DND-41 (cell line): ENCODE measurements at regions not wholly inside any gene's neighbourhood (a gene's known extent, or its start where the extent isn't known, plus 50 kb on each side); places are given as distances from the start of the nearest gene placed in this dataset.

ENCODE experiments used
- ATAC-seq: fragments of 200-7000 bp; cut with Tn5 transposase; 3 replicates; pipeline ENCODE4 v1.9.1; 2021; ENCODE audit warnings: low read depth; ENCODE audit not compliant: insufficient read depth
- DNase-seq: peaks from one replicate; pipeline ENCODE4 v3.0.0-alpha.2; 2020
- H2AFZ ChIP-seq: 2 replicates; pipeline ENCODE4 v1.6.0; 2012; ENCODE audit warnings: low read depth, low read length
- H3K27ac ChIP-seq: 2 replicates; pipeline ENCODE4 v1.5.1; 2012; ENCODE audit warnings: low read length, inconsistent platforms
- H3K27me3 ChIP-seq: fragments of 200-600 bp; sonication (generic); 2 replicates; pipeline ENCODE4 v1.6.0; 2012; ENCODE audit warnings: low read length, mild to moderate bottlenecking, inconsistent platforms; ENCODE audit not compliant: insufficient read depth, poor library complexity
- H3K36me3 ChIP-seq: 2 replicates; pipeline ENCODE4 v1.5.1; 2012; ENCODE audit warnings: low read length, inconsistent platforms; ENCODE audit not compliant: insufficient read depth
- H3K4me1 ChIP-seq: 2 replicates; pipeline ENCODE4 v1.5.1; 2012; ENCODE audit warnings: mild to moderate bottlenecking, low read length; ENCODE audit not compliant: insufficient read depth
- H3K4me2 ChIP-seq: 2 replicates; pipeline ENCODE4 v1.6.0; 2012; ENCODE audit warnings: mild to moderate bottlenecking, moderate library complexity, low read length, inconsistent platforms; ENCODE audit not compliant: insufficient read depth
- H3K4me3 ChIP-seq, 2 experiments: fragments of 200-600 bp in 1 of 2; shearing (Covaris generic) in 1 of 2; 2 replicates each; pipeline ENCODE4 v1.5.1; 2012 to 2016; ENCODE audit warnings: inconsistent platforms in 2 of 2, low read length in 2 of 2, mild to moderate bottlenecking in 2 of 2, low read depth in 1 of 2, moderate library complexity in 1 of 2
- H3K79me2 ChIP-seq: 2 replicates; pipeline ENCODE4 v1.6.0; 2012; ENCODE audit warnings: low read length, inconsistent platforms; ENCODE audit not compliant: insufficient read depth
- H3K9ac ChIP-seq: 2 replicates; pipeline ENCODE4 v1.6.0; 2012; ENCODE audit warnings: low read depth, mild to moderate bottlenecking, inconsistent platforms, low read length, moderate library complexity
- H3K9me3 ChIP-seq: 2 replicates; pipeline ENCODE4 v1.5.1; 2012; ENCODE audit warnings: low read length, moderate library complexity, mild to moderate bottlenecking, inconsistent platforms; ENCODE audit not compliant: insufficient read depth, severe bottlenecking
- H4K20me1 ChIP-seq: 2 replicates; pipeline ENCODE4 v1.6.0; 2012; ENCODE audit warnings: low read length; ENCODE audit not compliant: insufficient read depth
- EZH2 ChIP-seq: IDR thresholded peaks from 3 replicates; pipeline ENCODE4 v1.6.1; 2012; ENCODE audit warnings: borderline replicate concordance, low read depth, mild to moderate bottlenecking, moderate library complexity, low read length, inconsistent platforms; ENCODE audit not compliant: severe bottlenecking
- TF ChIP-seq, protein P1 (sequence below): IDR thresholded peaks from 2 replicates; pipeline ENCODE4 v1.5.1; 2012; ENCODE audit warnings: borderline replicate concordance, low read length, moderate library complexity, mild to moderate bottlenecking; ENCODE audit not compliant: poor library complexity, severe bottlenecking; ENCODE audit errors: extremely low read depth

DNA sequence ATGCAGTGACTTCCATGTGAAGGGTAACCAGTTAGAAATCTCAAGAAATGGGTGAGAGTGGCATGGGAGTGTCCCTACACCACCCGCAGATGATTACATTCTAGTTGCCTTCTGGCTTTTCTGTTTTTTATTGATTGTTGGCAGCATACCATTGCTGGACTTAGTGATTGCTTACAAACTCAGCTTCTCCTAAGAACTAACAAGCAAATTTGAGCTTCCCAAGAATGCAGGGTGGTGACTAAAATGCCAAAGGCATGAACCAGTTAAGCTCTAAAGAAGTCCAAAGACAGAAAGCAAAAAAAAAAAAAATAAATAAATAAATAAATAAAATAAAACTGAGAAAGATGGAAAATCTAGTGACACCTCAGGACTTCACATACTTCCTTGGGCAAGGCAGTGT lies 245.5 kb upstream of the PARD3B start:
- no peaks in the 10 kb centered on the region for H3K79me2 ChIP-seq
- H2AFZ ChIP-seq: no peak overlapping the region
- ATAC-seq (no peak), DNase-seq (no peak)
- H3K4me1 ChIP-seq: no peaks in the 10 kb centered on the region
- H4K20me1 ChIP-seq: no peaks in the 10 kb centered on the region
- TF ChIP-seq, protein P1, sequence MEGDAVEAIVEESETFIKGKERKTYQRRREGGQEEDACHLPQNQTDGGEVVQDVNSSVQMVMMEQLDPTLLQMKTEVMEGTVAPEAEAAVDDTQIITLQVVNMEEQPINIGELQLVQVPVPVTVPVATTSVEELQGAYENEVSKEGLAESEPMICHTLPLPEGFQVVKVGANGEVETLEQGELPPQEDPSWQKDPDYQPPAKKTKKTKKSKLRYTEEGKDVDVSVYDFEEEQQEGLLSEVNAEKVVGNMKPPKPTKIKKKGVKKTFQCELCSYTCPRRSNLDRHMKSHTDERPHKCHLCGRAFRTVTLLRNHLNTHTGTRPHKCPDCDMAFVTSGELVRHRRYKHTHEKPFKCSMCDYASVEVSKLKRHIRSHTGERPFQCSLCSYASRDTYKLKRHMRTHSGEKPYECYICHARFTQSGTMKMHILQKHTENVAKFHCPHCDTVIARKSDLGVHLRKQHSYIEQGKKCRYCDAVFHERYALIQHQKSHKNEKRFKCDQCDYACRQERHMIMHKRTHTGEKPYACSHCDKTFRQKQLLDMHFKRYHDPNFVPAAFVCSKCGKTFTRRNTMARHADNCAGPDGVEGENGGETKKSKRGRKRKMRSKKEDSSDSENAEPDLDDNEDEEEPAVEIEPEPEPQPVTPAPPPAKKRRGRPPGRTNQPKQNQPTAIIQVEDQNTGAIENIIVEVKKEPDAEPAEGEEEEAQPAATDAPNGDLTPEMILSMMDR: no peak
- no peak for TF ChIP-seq EZH2
- H3K9ac ChIP-seq: no peak overlapping the region
- H3K9me3 ChIP-seq: no peaks in the 10 kb centered on the region
- no peak overlapping the region for H3K27ac ChIP-seq
- no peaks in the 10 kb centered on the region for H3K36me3 ChIP-seq
- H3K4me2 ChIP-seq: no peak overlapping the region
- no peak overlapping the region for H3K4me3 ChIP-seq
- H3K27me3 ChIP-seq: peaks cover 2% of the 10 kb centered on the region

DNA sequence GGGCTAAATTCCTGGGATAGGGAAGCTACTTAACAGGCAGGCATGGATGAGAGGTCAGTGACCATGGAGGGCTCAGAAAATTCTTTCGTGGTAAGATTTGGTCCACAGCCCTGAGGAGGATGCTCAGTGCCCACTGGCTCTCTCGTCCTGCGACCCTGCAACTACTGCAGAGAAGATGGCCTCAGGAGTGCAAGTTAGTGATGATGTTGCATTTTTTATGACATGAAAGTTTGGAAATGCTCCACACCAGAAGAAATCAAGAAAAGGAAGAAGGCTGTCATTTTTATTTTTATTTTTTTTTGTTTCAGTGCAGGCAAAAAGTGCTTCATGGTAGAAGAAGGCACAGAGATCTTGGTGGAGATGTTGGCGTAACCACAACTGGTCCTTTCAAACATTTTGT lies 238.6 kb upstream of the PARD3B start:
- Histone ChIP-seq H3K4me2 (no peak overlapping the region), H3K9me3 (no peaks in the 10 kb centered on the region), H3K27me3 (peaks cover 3% of the 10 kb centered on the region), H3K27ac (no peak overlapping the region), H3K79me2 (no peaks in the 10 kb centered on the region), H3K4me3 (no peak overlapping the region), H3K4me1 (no peaks in the 10 kb centered on the region), H4K20me1 (no peaks in the 10 kb centered on the region), H2AFZ (no peak overlapping the region), H3K9ac (no peak overlapping the region), H3K36me3 (no peaks in the 10 kb centered on the region)
- DNase-seq: no peak
- TF ChIP-seq EZH2: no peak
- TF ChIP-seq, protein P1: no peak
- no peak for ATAC-seq

DNA sequence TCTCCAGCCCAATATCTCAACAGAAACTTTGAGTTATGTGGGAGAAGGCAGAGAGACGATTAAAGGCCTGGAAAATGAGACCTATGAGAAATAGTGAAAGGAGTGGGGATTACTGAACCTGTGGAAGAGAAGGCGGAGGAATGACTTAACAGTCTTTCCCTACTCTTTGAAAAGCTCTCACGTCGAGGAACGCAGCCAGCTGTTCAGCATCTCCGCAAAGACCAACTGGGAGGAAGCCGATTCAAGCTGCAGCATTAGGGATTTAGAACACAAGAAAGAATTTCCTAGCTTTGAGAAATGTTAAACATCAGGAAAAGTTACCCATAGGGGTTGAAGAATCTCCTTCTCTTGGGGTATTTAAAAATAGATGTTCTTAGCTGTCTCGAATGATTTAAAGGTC lies 233.2 kb upstream of the PARD3B start:
- ATAC-seq (no peak), DNase-seq (no peak)
- no peaks in the 10 kb centered on the region for H3K36me3 ChIP-seq
- H2AFZ ChIP-seq: no peak overlapping the region
- no peaks in the 10 kb centered on the region for H3K9me3 ChIP-seq
- no peak overlapping the region for H3K4me2 ChIP-seq
- TF ChIP-seq, protein P1: no peak
- no peak for TF ChIP-seq EZH2
- H3K27ac ChIP-seq: no peak overlapping the region
- no peaks in the 10 kb centered on the region for H3K79me2 ChIP-seq
- H4K20me1 ChIP-seq: no peaks in the 10 kb centered on the region
- no peak overlapping the region for H3K9ac ChIP-seq
- H3K4me1 ChIP-seq: no peaks in the 10 kb centered on the region
- peaks cover 15% of the 10 kb centered on the region for H3K27me3 ChIP-seq
- H3K4me3 ChIP-seq: no peak overlapping the region

DNA sequence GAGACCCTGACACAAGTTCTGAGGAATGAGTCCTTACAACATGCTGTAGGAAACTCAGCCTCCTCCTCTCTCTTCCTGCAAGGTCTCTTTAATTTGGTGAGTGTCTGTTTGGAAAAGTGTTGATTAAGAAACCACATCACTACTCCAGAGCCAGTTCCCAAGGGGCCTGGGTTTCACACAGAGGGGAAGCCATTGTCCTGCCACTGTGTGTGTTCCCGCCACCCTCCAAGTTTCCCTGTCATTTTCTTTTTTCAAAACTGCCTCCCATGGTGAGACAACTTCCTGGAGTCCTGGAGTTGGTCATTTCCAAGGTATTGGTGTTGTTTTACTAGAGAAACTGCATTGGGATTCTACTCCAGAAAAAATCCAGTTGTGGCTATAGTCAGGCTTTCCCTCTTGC lies 232.0 kb upstream of the PARD3B start:
- no peaks in the 10 kb centered on the region for H3K79me2 ChIP-seq
- H3K9me3 ChIP-seq: no peaks in the 10 kb centered on the region
- ATAC-seq (no peak), DNase-seq (no peak)
- no peak overlapping the region for H3K4me2 ChIP-seq
- H3K9ac ChIP-seq: no peak overlapping the region
- no peaks in the 10 kb centered on the region for H3K36me3 ChIP-seq
- no peak overlapping the region for H3K4me3 ChIP-seq
- H3K27ac ChIP-seq: no peak overlapping the region
- no peaks in the 10 kb centered on the region for H4K20me1 ChIP-seq
- TF ChIP-seq, protein P1: no peak
- no peak overlapping the region for H2AFZ ChIP-seq
- H3K27me3 ChIP-seq: peaks cover 21% of the 10 kb centered on the region
- H3K4me1 ChIP-seq: no peaks in the 10 kb centered on the region
